ENCODE measurements at regions not wholly inside any gene's neighbourhood (a gene's known extent, or its start where the extent isn't known, plus 50 kb on each side); places are given as distances from the start of the nearest gene placed in this dataset.

DNA sequence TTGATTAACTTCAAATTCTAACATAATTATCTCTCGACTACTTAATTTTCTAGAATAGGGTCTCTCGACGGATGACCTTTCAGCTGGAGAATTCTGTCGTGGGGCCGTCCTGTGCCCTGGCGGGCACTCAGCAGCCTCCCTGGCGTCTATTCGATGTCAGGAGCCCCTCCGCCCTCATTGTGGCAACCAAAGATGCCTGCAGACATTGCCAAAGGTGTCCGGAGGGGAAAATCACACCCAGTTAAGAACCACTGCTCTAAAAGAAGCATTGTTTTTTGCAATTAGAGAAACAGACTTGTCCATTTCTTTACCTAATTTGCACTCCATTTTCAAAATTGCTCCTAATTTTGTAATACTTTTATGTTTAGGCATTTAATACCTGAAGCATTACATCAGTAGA lies 79.2 kb upstream of the ARHGEF7 start:
- TF ChIP-seq POLR2A (IDR thresholded peaks at IDR 0.05; ENCODE audit: low read length) (no peak), GATA1 (IDR thresholded peaks at IDR 0.05; ENCODE audit: low read depth, low read length) (no peak)
